NCI-H2227 treated with DMSO at 0.1 percent for 48 hours (cell line): ENCODE measurements at regions not wholly inside any gene's neighbourhood (a gene's known extent, or its start where the extent isn't known, plus 50 kb on each side); places are given as distances from the start of the nearest gene placed in this dataset.

Experiments
- DNase-seq: peaks from one replicate; lab custom pipeline; 2025; lab: John Stamatoyannopoulos, UW

DNA sequence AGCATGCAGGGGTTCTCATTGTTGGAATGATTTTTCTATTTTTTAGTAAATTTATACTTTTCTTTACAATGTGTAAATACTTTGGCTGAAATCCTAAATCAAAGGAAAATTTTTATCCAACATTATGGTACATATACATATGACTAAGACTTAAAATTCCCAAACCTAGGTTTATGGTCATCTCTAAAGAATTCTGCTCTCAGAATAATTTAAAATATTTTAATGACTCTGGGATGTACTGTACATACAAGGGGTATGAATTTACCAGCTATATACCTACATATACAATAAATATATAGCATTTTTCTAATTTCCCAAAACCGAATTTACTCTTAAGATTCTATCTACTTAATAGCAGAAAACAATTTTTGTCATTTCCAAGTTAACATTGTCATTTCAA is 137.9 kb upstream of the POU1F1 start:
- DNase-seq, result no peak

GRCh38 chr3:87413814-87414213 is 137.4 kb upstream of the POU1F1 start:
- DNase-seq, result no peak

DNA sequence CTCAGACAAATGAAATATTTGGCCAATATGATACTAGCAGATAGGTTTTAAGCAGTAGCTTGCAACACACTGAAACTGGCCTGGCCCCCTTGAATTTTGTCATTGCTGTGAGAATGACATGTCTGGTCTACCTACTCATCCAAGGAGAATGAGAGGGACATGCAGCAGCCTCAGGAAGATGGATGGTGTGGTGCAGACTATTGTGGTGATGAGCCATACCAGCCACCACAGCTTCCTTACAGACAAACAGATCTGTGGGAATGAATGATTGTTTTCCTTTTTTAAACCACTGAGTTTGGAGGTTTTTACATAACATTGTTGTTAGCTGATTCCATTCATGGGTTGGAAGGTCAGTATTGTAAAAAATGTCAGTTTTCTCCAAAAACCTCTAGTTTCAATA is 133.7 kb upstream of the POU1F1 start:
- DNase-seq, result no peak

GRCh38 chr3:87398168-87398801 is 121.9 kb upstream of the POU1F1 start:
- no peak for DNase-seq

DNA sequence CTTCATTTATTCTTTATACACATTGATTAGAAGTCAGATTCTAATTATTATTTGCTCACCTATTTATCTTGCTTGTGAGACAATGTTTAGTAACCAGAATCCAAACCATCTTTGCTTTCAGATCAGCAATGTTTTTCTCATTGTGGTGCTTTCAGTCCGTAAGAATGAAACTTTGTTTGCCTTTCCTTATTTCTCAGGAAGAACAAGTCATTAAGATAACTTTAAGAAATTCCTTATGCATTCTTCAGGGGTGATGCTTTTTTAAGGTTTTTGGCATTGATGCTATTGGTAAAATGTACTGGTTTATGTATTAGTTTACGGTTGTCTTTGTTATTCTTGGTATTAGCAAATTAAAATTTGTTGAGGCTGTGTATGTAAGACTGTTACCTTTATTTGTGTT is 120.8 kb upstream of the POU1F1 start:
- no peak for DNase-seq

DNA sequence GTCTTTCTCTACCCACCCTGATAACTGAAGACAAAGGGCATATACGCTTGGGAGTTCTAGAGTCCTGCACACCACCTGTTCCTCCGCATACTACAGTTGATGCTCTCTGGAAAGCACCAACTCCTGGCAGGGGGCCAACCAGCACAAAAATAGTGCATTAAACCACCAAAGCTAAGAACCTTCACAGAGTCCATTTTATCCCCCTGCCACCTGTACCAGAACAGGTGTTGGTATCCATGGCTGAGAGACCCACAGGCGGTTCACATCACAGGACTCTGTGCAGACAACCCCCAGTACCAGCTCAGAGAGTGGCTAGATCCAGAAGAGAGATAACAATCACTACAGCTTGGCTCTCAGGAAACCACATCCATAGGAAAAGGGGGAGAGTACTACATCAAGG is 114.4 kb upstream of the POU1F1 start:
- no peak for DNase-seq

DNA sequence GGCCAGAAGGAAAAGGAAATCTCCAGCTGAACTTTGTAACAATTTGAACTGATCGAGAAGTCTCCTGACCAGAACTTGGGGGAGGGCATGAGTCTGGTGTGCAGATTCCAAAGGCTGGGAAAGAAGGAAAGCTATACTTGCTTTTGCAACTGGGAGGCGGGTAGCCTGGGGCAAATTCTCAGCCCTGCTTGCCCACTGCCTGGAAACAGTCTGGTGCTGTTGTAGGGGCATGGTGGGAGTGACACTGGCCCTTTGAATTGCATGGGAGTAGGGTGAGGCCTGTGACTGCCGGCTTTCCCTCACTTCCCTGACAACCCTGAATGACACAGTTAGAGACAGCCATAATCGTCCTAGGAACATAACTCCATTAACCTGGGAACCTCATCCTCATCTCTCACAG is 114.0 kb upstream of the POU1F1 start:
- DNase-seq, result no peak

- no peak for DNase-seq
Observed at GRCh38 chr3:87375231-87375682, 98.9 kb upstream of the POU1F1 start.

DNA sequence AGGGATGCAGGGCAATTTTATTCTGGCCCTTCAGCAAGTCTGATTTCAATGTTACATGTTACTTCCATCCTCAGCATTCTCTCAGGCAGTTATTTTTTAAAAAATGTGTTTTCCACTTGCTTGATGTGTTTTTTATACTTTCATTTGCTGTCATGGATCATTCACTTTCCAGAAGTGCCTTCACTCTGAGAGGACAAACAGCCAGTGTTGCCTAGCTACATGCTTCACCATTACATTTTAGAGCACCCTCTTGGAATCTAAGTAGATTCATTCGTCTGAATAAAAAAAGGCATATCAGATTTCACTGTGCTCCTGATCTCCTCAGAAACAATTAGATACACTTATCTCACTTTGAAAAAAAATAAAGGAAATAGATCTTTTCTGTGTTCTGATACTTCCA is 93.6 kb upstream of the POU1F1 start:
- no peak for DNase-seq

GRCh38 chr3:87367736-87368135 is 91.4 kb upstream of the POU1F1 start:
- no peak for DNase-seq

DNA sequence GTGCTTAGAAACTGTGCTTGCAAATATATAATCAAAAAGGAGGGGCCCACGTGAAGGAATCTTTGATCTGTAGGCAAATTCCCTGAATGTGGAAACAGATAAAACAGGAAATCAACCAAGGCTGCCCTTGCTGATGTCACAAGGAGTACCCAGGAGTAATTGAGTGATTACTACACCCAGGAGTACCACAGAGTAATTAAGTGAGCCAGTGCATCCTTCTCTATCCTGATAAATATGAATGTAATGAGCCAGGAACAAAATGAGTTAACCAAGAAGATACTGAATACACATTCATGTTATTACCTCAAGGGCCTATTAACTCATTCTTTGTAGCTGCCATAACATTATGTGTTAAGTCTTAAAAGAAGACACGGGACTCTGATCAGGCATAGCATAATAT is 87.3 kb upstream of the POU1F1 start:
- DNase-seq, result no peak

GRCh38 chr3:87361956-87362355 is 85.6 kb upstream of the POU1F1 start:
- DNase-seq, result no peak

GRCh38 chr3:87361271-87361670 is 84.9 kb upstream of the POU1F1 start:
- no peak for DNase-seq

GRCh38 chr3:87359826-87360225 is 83.4 kb upstream of the POU1F1 start:
- no peak for DNase-seq

DNA sequence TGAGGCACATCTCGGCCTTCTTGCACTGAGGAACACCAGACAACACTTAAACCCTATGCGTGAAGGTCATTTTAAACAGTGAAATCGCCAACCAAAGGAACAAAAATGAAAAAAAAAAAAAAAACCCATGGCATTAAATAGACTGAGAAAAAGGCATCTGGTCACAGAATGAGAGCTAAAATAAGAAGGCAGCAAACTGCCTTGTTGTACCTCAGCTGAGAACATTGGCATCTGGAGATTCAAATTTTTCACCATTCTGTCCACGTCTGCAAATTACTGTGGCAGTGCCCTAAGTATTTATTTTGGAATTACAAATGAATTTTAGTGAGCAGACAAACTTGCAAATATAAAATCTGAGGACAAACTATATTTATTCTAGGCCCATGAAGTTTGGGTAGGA is 82.6 kb upstream of the POU1F1 start:
- no peak for DNase-seq

GRCh38 chr3:87358066-87358465 is 81.7 kb upstream of the POU1F1 start:
- no peak for DNase-seq

- DNase-seq, result no peak
Observed at GRCh38 chr3:87354398-87354797, 78.0 kb upstream of the POU1F1 start.

DNA sequence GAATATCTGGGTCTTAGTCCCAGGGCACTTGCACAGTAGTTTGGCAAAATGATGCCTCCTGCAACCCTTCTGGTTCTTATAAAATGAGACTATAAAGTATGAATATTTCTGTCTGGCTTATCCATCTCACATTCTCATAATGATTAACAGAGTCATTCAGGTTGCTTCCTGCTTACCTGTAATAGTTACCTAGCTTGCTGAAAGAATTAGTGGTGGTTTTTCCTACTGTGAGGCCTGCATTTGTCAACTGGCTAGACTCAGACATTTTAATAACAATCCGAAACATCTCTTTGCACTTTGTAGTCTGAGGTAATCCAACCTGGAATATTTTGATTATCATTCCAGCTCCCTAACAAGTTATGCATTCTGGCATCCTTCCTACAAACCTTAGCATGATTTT is 75.6 kb upstream of the POU1F1 start:
- DNase-seq, result no peak

- peak; percentile 43 for DNase-seq
Observed at GRCh38 chr3:87350367-87351199, 74.2 kb upstream of the POU1F1 start.

GRCh38 chr3:87349833-87350232 is 73.4 kb upstream of the POU1F1 start:
- no peak for DNase-seq

GRCh38 chr3:87336761-87337160 is 60.4 kb upstream of the POU1F1 start:
- peak; percentile 5 for DNase-seq

- DNase-seq, result no peak
Observed at GRCh38 chr3:87335931-87336330, 59.5 kb upstream of the POU1F1 start.

GRCh38 chr3:87333393-87333892 is 57.1 kb upstream of the POU1F1 start:
- no peak for DNase-seq

GRCh38 chr3:87332789-87333188 is 56.4 kb upstream of the POU1F1 start:
- no peak for DNase-seq
